ENCODE measurements at regions not wholly inside any gene's neighbourhood (a gene's known extent, or its start where the extent isn't known, plus 50 kb on each side); places are given as distances from the start of the nearest gene placed in this dataset.

GRCh38 chr7:153457746-153458145 lies 594.5 kb upstream of the DPP6 start:
- TF ChIP-seq CTCF (IDR thresholded peaks at IDR 0.05) (no peak), POLR2A (IDR thresholded peaks at IDR 0.05) (no peak), POLR2AphosphoS5 (IDR thresholded peaks at IDR 0.05) (no peak)
- Histone ChIP-seq H3K27me3 (no peaks in the 10 kb centered on the region), H3K4me1 (no peaks in the 10 kb centered on the region), H3K9me3 (peaks cover 8 to 12% of the 10 kb centered on the region in 2 donors), H3K36me3 (no peaks in the 10 kb centered on the region), H3K4me3 (no peak overlapping the region), H3K27ac (no peak overlapping the region)
- no peak for DNase-seq (ENCODE audit: low spot score in 2 of 2)
- intact Hi-C loops (cut with DNase I; ENCODE audit: low total_unique reads), result no loop called here

GRCh38 chr7:153470004-153470671 lies 582.1 kb upstream of the DPP6 start:
- H3K9me3 ChIP-seq, result no peaks in the 10 kb centered on the region
- no peak overlapping the region for H3K27ac ChIP-seq
- H3K4me3 ChIP-seq, result no peak overlapping the region
- H3K27me3 ChIP-seq, result no peaks in the 10 kb centered on the region
- intact Hi-C loops (cut with DNase I; ENCODE audit: low total_unique reads), result no loop called here
- TF ChIP-seq CTCF (IDR thresholded peaks at IDR 0.05), result no peak
- no peak for TF ChIP-seq POLR2AphosphoS5 (IDR thresholded peaks at IDR 0.05)
- no peak for TF ChIP-seq POLR2A (IDR thresholded peaks at IDR 0.05)
- H3K4me1 ChIP-seq, result no peaks in the 10 kb centered on the region
- DNase-seq (ENCODE audit: low spot score in 2 of 2), result no peak
- no peaks in the 10 kb centered on the region for H3K36me3 ChIP-seq

- no peaks in the 10 kb centered on the region for H3K27me3 ChIP-seq
- no peak overlapping the region for H3K4me3 ChIP-seq
- no peak overlapping the region for H3K27ac ChIP-seq
- DNase-seq (ENCODE audit: low spot score in 2 of 2), result no peak
- no peaks in the 10 kb centered on the region for H3K9me3 ChIP-seq
- TF ChIP-seq CTCF (IDR thresholded peaks at IDR 0.05) (no peak), POLR2AphosphoS5 (IDR thresholded peaks at IDR 0.05) (no peak), POLR2A (IDR thresholded peaks at IDR 0.05) (no peak)
- H3K4me1 ChIP-seq, result no peaks in the 10 kb centered on the region
- intact Hi-C loops (cut with DNase I; ENCODE audit: low total_unique reads), result no loop called here
- H3K36me3 ChIP-seq, result no peaks in the 10 kb centered on the region
Observed at GRCh38 chr7:153472516-153472915, 579.7 kb upstream of the DPP6 start.

GRCh38 chr7:153473185-153473584 lies 579.0 kb upstream of the DPP6 start:
- Histone ChIP-seq H3K36me3 (no peaks in the 10 kb centered on the region), H3K4me3 (no peak overlapping the region), H3K27me3 (no peaks in the 10 kb centered on the region), H3K27ac (no peak overlapping the region), H3K9me3 (no peaks in the 10 kb centered on the region), H3K4me1 (no peaks in the 10 kb centered on the region)
- DNase-seq (ENCODE audit: low spot score in 2 of 2), result no peak
- TF ChIP-seq POLR2A (IDR thresholded peaks at IDR 0.05) (no peak), POLR2AphosphoS5 (IDR thresholded peaks at IDR 0.05) (no peak), CTCF (IDR thresholded peaks at IDR 0.05) (no peak)
- intact Hi-C loops (cut with DNase I; ENCODE audit: low total_unique reads), result no loop called here

GRCh38 chr7:153475239-153475638 lies 577.0 kb upstream of the DPP6 start:
- TF ChIP-seq POLR2A (IDR thresholded peaks at IDR 0.05), result no peak
- TF ChIP-seq POLR2AphosphoS5 (IDR thresholded peaks at IDR 0.05), result no peak
- TF ChIP-seq CTCF (IDR thresholded peaks at IDR 0.05), result no peak
- no peaks in the 10 kb centered on the region for H3K4me1 ChIP-seq
- no peak overlapping the region for H3K4me3 ChIP-seq
- H3K36me3 ChIP-seq, result no peaks in the 10 kb centered on the region
- no peak overlapping the region for H3K27ac ChIP-seq
- intact Hi-C loops (cut with DNase I; ENCODE audit: low total_unique reads), result no loop called here
- DNase-seq (ENCODE audit: low spot score in 2 of 2), result no peak
- H3K9me3 ChIP-seq, result peaks cover 0 to 4% of the 10 kb centered on the region in 2 donors
- H3K27me3 ChIP-seq, result no peaks in the 10 kb centered on the region
